Fibroblast of villous mesenchyme (primary cell): ENCODE measurements at regions not wholly inside any gene's neighbourhood (a gene's known extent, or its start where the extent isn't known, plus 50 kb on each side); places are given as distances from the start of the nearest gene placed in this dataset.

Experiments used
- DNase-seq: peaks from one replicate; pipeline ENCODE4 v3.0.0-alpha.2; 2010; ENCODE audit warnings: low read depth
- H3K4me3 ChIP-seq: 2 replicates; pipeline ENCODE4 v1.5.1; 2011; ENCODE audit warnings: low read depth, mild to moderate bottlenecking, low read length
- TF ChIP-seq, protein P1 (sequence below): IDR thresholded peaks from 2 replicates; pipeline ENCODE4 v1.5.1; 2012; ENCODE audit warnings: low read depth, mild to moderate bottlenecking, low read length; ENCODE audit not compliant: insufficient read depth

DNA sequence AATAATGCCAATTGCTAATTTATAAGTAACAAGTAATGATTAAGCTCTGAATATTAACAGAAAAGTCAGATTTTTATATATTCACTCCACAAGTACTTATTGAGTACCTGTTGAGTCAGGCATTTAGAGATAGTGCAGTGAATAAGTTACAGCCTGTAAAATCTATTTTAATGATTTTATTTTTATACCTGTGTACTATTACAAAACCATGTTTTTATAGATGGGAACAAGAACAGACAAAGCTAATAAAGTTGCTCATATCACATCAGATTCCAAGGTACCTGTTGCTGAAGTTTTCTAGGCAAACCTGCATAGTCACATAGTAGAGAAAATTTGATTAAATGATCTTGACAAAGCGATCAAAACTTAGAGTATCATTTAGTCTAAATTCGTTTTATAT is 623.7 kb downstream of the EFNA5 start:
- TF ChIP-seq, protein P1, sequence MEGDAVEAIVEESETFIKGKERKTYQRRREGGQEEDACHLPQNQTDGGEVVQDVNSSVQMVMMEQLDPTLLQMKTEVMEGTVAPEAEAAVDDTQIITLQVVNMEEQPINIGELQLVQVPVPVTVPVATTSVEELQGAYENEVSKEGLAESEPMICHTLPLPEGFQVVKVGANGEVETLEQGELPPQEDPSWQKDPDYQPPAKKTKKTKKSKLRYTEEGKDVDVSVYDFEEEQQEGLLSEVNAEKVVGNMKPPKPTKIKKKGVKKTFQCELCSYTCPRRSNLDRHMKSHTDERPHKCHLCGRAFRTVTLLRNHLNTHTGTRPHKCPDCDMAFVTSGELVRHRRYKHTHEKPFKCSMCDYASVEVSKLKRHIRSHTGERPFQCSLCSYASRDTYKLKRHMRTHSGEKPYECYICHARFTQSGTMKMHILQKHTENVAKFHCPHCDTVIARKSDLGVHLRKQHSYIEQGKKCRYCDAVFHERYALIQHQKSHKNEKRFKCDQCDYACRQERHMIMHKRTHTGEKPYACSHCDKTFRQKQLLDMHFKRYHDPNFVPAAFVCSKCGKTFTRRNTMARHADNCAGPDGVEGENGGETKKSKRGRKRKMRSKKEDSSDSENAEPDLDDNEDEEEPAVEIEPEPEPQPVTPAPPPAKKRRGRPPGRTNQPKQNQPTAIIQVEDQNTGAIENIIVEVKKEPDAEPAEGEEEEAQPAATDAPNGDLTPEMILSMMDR, result no peak
- no peak overlapping the region for H3K4me3 ChIP-seq
- no peak for DNase-seq

DNA sequence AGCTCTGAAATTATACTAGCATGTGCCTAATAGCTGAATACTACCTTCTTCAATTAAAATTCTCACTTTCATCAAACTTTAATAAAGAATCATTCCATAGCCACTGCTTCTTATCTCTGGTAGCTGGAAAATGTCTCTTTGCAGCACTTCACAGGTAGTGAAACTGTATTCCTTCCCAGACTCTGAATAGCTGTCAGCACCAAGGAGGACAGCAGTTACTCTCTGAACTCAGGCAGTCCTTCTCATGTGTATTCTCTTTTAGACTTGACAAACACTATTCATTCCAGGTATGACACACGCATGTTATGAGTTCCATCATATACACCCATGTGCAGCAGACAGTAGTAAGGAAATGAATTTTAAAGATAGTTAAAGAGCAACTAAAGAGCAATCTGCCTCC is 627.1 kb downstream of the EFNA5 start:
- no peak for DNase-seq
- TF ChIP-seq, protein P1, result no peak
- H3K4me3 ChIP-seq, result no peak overlapping the region

DNA sequence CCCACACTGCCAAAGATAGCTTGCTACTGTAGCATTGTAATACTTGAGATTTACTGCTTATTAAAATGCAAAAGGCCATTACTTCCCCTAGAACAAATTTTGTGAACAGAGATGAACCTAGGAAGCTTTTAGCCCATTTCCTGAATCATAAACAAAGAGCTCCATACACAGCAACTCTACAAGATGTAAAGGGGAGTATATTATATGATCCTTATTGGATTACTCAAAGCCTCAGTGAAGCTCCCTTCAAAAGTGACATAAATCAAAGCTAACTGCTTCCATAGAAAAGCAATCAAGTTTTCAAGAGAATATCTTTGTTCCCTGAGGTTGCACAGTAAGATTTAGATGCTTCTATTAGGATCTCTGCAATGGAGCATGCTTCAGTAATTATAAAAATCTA is 629.8 kb downstream of the EFNA5 start:
- TF ChIP-seq, protein P1, result no peak
- no peak for DNase-seq
- H3K4me3 ChIP-seq, result no peak overlapping the region

DNA sequence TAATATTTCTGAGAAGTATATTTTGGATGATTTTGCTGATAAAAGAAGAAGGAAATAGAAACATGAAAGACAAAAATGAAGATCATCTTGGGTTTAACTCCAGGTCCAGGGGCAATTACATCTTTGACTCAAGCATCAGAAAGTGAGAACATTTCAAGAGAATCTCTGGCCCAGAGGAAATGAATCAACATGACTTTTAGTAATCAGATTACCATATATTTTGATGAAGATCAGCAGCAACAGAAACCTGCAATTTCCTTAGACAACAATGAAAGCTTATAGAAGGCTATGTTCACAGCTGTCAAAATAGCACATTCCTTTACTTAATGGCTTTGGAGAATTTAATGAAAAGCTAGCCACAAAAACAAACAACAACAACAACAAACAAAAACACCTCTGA is 638.1 kb downstream of the EFNA5 start:
- no peak for DNase-seq
- H3K4me3 ChIP-seq, result no peak overlapping the region
- TF ChIP-seq, protein P1, result no peak

DNA sequence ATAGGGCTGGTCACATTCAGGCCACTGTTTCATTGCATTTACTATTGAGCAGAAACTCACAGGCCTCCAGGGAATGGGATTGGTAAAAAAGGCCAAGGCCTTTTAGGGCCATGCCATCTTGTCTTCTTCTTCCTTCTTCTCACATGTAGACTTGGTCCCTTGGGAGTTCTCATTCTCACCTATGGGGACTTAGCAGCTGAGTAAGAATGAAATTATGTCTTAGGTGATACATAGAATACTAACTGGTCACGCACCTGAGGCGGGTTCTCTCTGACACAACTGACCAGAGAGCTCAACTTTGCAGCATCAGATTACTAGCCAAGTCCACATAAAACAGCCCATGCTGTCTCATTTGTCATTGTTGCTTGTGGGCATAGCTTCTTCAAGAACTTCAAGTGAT is 641.8 kb downstream of the EFNA5 start:
- H3K4me3 ChIP-seq, result no peak overlapping the region
- TF ChIP-seq, protein P1, result no peak
- DNase-seq, result no peak

DNA sequence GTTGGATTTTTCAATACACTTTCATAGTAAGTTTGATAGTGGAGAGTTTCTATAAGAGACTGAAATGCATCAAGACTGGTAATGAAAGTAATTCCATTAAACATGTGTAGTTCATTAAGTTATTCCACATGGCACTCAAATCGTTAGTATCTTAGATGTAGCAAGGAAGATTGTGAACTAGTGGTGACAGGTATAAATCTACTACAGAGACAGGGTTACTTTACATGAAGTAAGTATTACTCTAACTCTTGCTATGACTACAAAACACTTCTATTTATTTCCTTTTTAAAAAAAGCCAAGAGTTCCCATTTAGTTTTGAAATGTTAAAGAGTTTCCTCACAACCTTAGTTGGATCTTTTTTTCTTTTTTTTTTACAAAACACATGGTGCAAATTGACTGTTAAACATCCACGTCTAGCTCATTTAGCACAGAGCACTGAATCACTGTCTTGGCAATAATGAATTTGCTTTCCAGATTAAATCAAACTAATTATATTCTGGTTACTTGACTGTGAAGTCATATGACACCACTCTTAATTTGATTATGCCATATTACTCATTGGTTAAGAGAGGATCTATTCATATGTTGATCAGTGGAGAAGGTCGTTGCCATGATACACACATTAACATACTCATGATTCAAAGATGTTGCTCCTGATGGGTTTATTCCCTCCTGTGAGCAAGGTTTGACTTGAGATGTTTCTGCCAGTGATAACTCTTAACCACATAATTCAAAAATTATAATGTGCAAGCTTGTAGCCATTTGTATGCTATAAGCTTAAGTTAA is 644.8 kb downstream of the EFNA5 start:
- no peak overlapping the region for H3K4me3 ChIP-seq
- no peak for DNase-seq
- TF ChIP-seq, protein P1, result no peak

DNA sequence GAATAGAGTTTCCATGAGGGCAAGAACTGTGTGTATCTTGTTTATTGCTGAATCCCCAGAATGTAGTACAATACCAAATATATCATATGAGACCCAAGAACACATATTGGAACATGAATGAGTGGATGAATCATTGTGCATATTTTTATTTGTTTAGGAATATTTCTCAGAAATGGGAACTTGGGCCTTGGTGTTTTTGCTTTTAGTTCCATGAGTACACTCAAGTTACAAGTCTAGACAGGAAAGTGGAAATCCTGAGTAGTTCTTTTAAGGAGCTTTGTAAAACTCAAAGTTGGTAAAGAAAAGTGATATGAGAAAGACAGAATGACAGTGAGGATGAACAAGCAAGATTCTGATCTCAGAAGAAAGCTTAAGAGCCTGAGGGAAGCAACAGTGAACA is 647.0 kb downstream of the EFNA5 start:
- peak; percentile 1 for DNase-seq
- TF ChIP-seq, protein P1, result no peak
- H3K4me3 ChIP-seq, result no peak overlapping the region
